Brain microvascular endothelial cell (primary cell): ENCODE measurements at regions not wholly inside any gene's neighbourhood (a gene's known extent, or its start where the extent isn't known, plus 50 kb on each side); places are given as distances from the start of the nearest gene placed in this dataset.

Experiments used
- DNase-seq: peaks from one replicate; pipeline ENCODE4 v3.0.0-alpha.2; 2020
- H3K27ac ChIP-seq: fragments of 250-450 bp; sonication (Bioruptor Pico); 2 replicates; pipeline ENCODE4 v1.5.1; 2020; ENCODE audit warnings: mild to moderate bottlenecking, moderate library complexity
- H3K27me3 ChIP-seq: fragments of 250-450 bp; sonication (Bioruptor Pico); replicated peaks from 2 replicates; pipeline ENCODE4 v1.5.1; 2020; ENCODE audit warnings: mild to moderate bottlenecking
- H3K36me3 ChIP-seq: fragments of 250-450 bp; sonication (Bioruptor Pico); replicated peaks from 2 replicates; pipeline ENCODE4 v1.5.1; 2020; ENCODE audit warnings: mild to moderate bottlenecking
- H3K4me3 ChIP-seq: 2 replicates; pipeline ENCODE4 v1.5.1; 2011; ENCODE audit warnings: low read depth, mild to moderate bottlenecking, control low read depth, low read length, moderate library complexity
- in situ Hi-C: cut with HindIII; loops from 2 replicates; pipeline ENCODE4 v1.10.0; 2017; ENCODE audit warnings: low sequenced_read_pairs, low pct_ligation_motif_present
- TF ChIP-seq, protein P1 (sequence below): IDR thresholded peaks from 2 replicates; pipeline ENCODE4 v1.5.1; 2011; ENCODE audit warnings: low read depth, mild to moderate bottlenecking, moderate library complexity, low read length, control low read depth, inconsistent platforms; ENCODE audit errors: missing control alignments

DNA sequence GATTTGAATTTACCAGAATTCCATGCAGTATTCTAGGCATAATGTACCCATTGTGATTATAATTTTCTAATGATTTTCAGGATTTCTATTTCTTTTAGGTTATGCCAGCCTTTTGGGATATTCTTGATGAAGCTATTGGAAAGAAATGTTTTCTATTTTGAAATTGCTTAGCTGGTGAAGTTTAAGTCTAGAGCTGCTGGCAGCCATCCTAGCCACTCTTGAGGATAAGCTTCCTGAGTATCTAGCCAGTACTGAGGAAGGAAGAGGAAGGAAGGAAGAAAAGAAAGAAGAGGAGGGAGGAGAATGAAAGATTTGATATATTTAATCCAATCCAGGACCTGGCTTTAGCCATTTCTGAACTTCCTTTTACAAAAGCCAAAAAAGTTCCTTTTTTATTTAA, 142.1 kb upstream of the DAB2 start:
- Histone ChIP-seq H3K27me3 (no peaks in the 10 kb centered on the region), H3K4me3 (no peak overlapping the region), H3K27ac (no peak overlapping the region), H3K36me3 (no peaks in the 10 kb centered on the region)
- in situ Hi-C loops, result no loop called here
- no peak for DNase-seq
- TF ChIP-seq, protein P1, sequence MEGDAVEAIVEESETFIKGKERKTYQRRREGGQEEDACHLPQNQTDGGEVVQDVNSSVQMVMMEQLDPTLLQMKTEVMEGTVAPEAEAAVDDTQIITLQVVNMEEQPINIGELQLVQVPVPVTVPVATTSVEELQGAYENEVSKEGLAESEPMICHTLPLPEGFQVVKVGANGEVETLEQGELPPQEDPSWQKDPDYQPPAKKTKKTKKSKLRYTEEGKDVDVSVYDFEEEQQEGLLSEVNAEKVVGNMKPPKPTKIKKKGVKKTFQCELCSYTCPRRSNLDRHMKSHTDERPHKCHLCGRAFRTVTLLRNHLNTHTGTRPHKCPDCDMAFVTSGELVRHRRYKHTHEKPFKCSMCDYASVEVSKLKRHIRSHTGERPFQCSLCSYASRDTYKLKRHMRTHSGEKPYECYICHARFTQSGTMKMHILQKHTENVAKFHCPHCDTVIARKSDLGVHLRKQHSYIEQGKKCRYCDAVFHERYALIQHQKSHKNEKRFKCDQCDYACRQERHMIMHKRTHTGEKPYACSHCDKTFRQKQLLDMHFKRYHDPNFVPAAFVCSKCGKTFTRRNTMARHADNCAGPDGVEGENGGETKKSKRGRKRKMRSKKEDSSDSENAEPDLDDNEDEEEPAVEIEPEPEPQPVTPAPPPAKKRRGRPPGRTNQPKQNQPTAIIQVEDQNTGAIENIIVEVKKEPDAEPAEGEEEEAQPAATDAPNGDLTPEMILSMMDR, result no peak

DNA sequence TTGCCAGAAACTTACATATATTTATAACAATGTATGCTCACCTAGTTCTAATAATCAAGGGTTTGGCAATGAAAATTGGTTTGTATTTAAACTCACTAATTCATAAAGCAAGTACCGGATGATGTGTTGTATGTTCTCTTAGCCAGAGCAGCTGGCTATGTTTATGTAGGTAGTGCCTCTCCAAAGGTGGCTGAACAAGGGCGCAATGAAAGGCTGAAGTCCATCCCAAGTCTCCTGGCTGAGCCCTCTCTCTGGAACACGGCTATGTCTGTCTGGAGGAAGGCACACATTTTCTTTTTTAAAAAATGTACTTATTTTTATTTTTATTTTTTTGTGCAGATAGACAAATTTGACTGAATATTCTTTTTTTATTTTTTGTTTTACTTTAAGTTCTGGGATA, 141.2 kb upstream of the DAB2 start:
- Histone ChIP-seq H3K27me3 (no peaks in the 10 kb centered on the region), H3K36me3 (no peaks in the 10 kb centered on the region), H3K4me3 (no peak overlapping the region), H3K27ac (no peak overlapping the region)
- TF ChIP-seq, protein P1, result no peak
- in situ Hi-C loops, result no loop called here
- DNase-seq, result no peak

DNA sequence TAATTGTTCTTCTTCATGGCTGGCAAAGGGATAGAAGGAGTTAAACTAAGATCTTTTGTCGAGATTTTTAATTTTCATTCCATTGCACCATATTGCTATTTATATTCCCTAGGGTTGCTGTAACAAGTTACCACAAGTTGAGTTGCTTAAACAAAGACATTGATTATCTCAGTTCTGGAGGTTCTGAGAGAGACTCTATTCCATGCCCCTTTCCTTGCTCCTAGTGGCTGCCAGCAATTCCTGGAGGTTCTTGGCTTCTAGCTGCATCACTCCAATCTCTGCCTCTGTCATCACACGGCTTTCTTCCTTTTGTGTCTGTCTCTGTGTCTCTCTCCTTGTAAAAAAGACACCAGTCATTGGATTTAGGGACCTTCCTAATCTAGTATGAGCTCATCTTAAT, 136.6 kb upstream of the DAB2 start:
- H3K27ac ChIP-seq, result no peak overlapping the region
- in situ Hi-C loops, result no loop called here
- no peak overlapping the region for H3K4me3 ChIP-seq
- H3K27me3 ChIP-seq, result no peaks in the 10 kb centered on the region
- no peaks in the 10 kb centered on the region for H3K36me3 ChIP-seq
- TF ChIP-seq, protein P1, result no peak
- DNase-seq, result no peak

DNA sequence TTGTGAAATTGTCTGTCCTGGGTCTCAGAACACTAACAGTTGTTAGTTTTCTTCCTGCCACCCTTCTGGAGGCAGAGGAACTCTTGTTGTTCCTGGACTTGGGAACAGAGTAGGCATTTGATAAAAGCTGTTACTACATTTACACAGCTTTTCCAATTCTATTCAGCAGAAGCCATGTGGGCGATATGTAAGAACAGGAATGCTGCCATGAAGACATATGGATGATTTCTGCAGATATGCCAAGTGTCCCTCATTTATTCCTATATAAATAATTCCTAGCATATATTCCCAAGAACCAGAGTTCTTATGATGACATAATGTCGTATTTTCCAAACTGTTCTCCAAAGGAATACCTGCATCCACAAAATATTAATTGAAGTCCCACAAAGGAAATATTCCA, 135.9 kb upstream of the DAB2 start:
- TF ChIP-seq, protein P1, result no peak
- Histone ChIP-seq H3K36me3 (no peaks in the 10 kb centered on the region), H3K27ac (no peak overlapping the region), H3K4me3 (no peak overlapping the region), H3K27me3 (no peaks in the 10 kb centered on the region)
- DNase-seq, result no peak
- in situ Hi-C loops, result no loop called here

DNA sequence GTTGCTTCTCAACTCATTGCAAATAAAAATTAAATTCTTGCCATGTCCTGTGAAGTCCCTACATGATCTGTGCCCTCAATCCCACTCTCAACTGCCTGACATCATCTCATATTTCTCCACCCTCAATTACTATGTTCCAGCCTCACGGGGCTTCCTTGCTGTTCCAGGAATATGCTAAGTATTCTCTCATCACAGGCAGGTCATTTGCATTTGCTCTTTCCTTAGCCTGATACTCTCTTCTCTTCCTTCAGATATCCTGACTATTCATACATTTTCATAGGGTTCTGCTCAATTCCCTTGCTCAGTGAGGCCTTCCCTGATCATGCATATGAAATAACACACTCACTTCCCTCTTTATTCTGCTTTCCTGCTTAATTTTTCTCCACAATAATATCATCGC, 135.1 kb upstream of the DAB2 start:
- DNase-seq, result no peak
- no peak overlapping the region for H3K4me3 ChIP-seq
- H3K36me3 ChIP-seq, result no peaks in the 10 kb centered on the region
- TF ChIP-seq, protein P1, result no peak
- no peaks in the 10 kb centered on the region for H3K27me3 ChIP-seq
- no peak overlapping the region for H3K27ac ChIP-seq
- in situ Hi-C loops, result no loop called here

DNA sequence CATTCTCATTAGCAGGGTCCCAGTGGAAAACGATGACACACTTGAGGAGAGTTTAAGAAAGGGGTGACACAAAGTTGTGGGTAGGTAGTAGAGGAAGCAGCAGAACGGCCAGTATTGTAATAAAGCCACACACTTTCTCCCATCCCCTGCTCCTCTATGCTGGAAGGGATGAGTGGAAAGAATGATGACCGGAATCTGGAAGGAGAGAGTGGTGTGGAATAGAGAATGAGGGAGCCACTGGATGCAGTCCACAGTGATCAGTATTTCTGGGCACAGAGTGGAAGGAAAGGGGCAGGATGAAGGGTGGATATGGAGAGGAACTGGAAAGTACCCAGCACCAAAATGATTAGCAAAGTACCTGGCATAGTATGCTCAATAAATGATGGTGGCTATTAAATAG, 133.8 kb upstream of the DAB2 start:
- in situ Hi-C loops, result no loop called here
- no peak for DNase-seq
- TF ChIP-seq, protein P1, result no peak

More for the DNA sequence above, 133.8 kb upstream of the DAB2 start:
- Histone ChIP-seq H3K36me3 (no peaks in the 10 kb centered on the region), H3K27ac (no peak overlapping the region), H3K4me3 (no peak overlapping the region), H3K27me3 (no peaks in the 10 kb centered on the region)
